PC-3 (cell line): ENCODE measurements at regions not wholly inside any gene's neighbourhood (a gene's known extent, or its start where the extent isn't known, plus 50 kb on each side); places are given as distances from the start of the nearest gene placed in this dataset.

ENCODE experiments used
- EZH2phosphoT487 ChIP-seq: fragments of 300-600 bp; sonication (generic); IDR thresholded peaks from 2 replicates; pipeline ENCODE4 v1.6.1; 2018; ENCODE audit warnings: mild to moderate bottlenecking, antibody characterized with exemption, low read length, borderline replicate concordance
- TF ChIP-seq, protein P1 (sequence below): fragments of 300-600 bp; sonication (generic); conservative IDR thresholded peaks from 2 replicates; pipeline ENCODE4 v1.5.1; 2017; ENCODE audit warnings: antibody characterized with exemption, low read depth, mild to moderate bottlenecking, low read length

DNA sequence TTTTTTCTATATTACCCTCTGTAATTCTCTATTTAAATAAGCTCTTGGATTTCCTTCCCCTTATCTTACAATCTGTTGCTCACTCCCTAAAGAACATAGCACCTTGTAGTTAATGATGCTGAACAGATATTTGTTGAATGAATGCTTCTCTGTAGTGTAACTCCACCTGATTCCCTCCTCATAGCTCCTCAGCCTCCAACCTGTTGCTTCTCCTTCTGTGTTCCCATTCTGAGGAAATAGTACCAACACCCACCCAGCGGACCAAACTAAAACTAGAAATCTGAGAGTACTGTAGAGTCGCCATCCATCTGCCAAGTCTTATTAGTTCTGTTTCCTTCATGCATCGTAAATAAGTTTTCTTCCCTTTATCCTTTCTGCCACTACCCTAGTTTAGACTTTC, 55.5 kb upstream of the GNB4 start:
- TF ChIP-seq EZH2phosphoT487, result no peak
- TF ChIP-seq, protein P1, sequence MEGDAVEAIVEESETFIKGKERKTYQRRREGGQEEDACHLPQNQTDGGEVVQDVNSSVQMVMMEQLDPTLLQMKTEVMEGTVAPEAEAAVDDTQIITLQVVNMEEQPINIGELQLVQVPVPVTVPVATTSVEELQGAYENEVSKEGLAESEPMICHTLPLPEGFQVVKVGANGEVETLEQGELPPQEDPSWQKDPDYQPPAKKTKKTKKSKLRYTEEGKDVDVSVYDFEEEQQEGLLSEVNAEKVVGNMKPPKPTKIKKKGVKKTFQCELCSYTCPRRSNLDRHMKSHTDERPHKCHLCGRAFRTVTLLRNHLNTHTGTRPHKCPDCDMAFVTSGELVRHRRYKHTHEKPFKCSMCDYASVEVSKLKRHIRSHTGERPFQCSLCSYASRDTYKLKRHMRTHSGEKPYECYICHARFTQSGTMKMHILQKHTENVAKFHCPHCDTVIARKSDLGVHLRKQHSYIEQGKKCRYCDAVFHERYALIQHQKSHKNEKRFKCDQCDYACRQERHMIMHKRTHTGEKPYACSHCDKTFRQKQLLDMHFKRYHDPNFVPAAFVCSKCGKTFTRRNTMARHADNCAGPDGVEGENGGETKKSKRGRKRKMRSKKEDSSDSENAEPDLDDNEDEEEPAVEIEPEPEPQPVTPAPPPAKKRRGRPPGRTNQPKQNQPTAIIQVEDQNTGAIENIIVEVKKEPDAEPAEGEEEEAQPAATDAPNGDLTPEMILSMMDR, result no peak
